WTC11 (cell line): ENCODE measurements at regions not wholly inside any gene's neighbourhood (a gene's known extent, or its start where the extent isn't known, plus 50 kb on each side); places are given as distances from the start of the nearest gene placed in this dataset.

Experiments used
- JUN ChIP-seq: sonication (generic); formaldehyde crosslinking; IDR thresholded peaks from 2 replicates; pipeline ENCODE4 v1.8.0; 2023; ENCODE audit warnings: mild to moderate bottlenecking, missing genetic modification reagents
- NFATC4 ChIP-seq: fragments of 250-450 bp; sonication (Bioruptor Pico); IDR thresholded peaks from 2 replicates; pipeline ENCODE4 v1.9.0; 2021; ENCODE audit warnings: mild to moderate bottlenecking
- SMAD4 ChIP-seq: sonication (generic); formaldehyde crosslinking; IDR thresholded peaks from 2 replicates; pipeline ENCODE4 v1.8.0; 2022; ENCODE audit warnings: mild to moderate bottlenecking, missing genetic modification reagents

DNA sequence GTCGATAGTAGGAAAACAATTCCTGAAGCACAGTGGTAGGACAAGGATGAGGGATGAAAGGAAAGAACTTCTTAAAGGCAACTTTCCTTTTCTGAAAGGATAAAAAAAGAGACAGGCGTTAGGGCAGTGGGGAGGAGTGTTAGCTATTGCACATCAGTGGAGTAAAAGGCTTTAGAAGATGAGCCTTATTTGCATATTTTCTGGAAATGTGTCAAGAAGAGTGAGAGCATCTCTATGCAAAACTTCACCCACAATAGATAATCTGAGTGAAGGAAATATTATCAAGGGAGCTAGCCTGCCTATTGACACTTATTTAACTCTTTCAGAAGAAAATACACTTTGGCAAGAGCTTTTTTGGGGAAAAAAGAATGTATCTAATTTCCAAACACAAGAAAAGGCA, 151.6 kb downstream of the MACIR start:
- TF ChIP-seq SMAD4 (CRISPR knock-in tag), result no peak
- TF ChIP-seq NFATC4 (CRISPR knock-in tag), result no peak
- TF ChIP-seq JUN (CRISPR knock-in tag), result no peak
